HFFc6 (cell line): ENCODE measurements at regions not wholly inside any gene's neighbourhood (a gene's known extent, or its start where the extent isn't known, plus 50 kb on each side); places are given as distances from the start of the nearest gene placed in this dataset.
A peak's percentile ranks its signal among the peaks of the same experiment; 100 is the strongest.

Experiments
- DNase-seq: peaks from one replicate; pipeline ENCODE4 v3.0.0-alpha.2; 2018
- H3K27ac Mint-ChIP-seq: 2 replicates; pipeline ENCODE4 v1.8.0; 2020; ENCODE audit warnings: mild to moderate bottlenecking, mixed read lengths
- H3K27me3 Mint-ChIP-seq: 2 replicates; pipeline ENCODE4 v1.8.0; 2021; ENCODE audit warnings: mild to moderate bottlenecking, moderate library complexity, mixed read lengths; ENCODE audit not compliant: insufficient read depth
- H3K36me3 Mint-ChIP-seq: 2 replicates; pipeline ENCODE4 v1.8.0; 2021; ENCODE audit warnings: low read depth, mixed read lengths
- H3K4me1 Mint-ChIP-seq: 2 replicates; pipeline ENCODE4 v1.8.0; 2020; ENCODE audit warnings: low read depth, mixed read lengths
- H3K4me3 Mint-ChIP-seq: 2 replicates; pipeline ENCODE4 v1.8.0; 2020; ENCODE audit warnings: mild to moderate bottlenecking, moderate library complexity, mixed read lengths
- H3K9me3 Mint-ChIP-seq: 2 replicates; pipeline ENCODE4 v1.8.0; 2020; ENCODE audit warnings: mild to moderate bottlenecking, mixed read lengths
- CTCF ChIP-seq: fragments of 200-600 bp; sonication (generic); IDR thresholded peaks from 2 replicates; pipeline ENCODE4 v1.5.0; 2021; ENCODE audit warnings: antibody characterized with exemption, mild to moderate bottlenecking

- Mint-ChIP-seq H3K27ac (no peak overlapping the region), H3K9me3 (no peaks in the 10 kb centered on the region; the same call in 1 of the 2 replicates), H3K4me3 (no peak overlapping the region), H3K4me1 (no peaks in the 10 kb centered on the region), H3K36me3 (no peaks in the 10 kb centered on the region), H3K27me3 (no peaks in the 10 kb centered on the region)
- DNase-seq, result no peak
- TF ChIP-seq CTCF, result no peak
Measured at GRCh38 chr14:55986069-55986468, 132.1 kb upstream of the PELI2 start.

GRCh38 chr14:56000846-56001245, 117.4 kb upstream of the PELI2 start:
- Mint-ChIP-seq H3K27ac (no peak overlapping the region), H3K36me3 (no peaks in the 10 kb centered on the region)
- TF ChIP-seq CTCF, result no peak

GRCh38 chr14:56002342-56002741, 115.9 kb upstream of the PELI2 start:
- Mint-ChIP-seq H3K36me3 (no peaks in the 10 kb centered on the region), H3K4me1 (peaks cover 42% of the 10 kb centered on the region), H3K27me3 (peaks cover 6% of the 10 kb centered on the region; the same call in 1 of the 2 replicates), H3K9me3 (no peaks in the 10 kb centered on the region), H3K27ac (peak overlapping the region; percentile 98; the same call in 1 of the 2 replicates), H3K4me3 (no peak overlapping the region; the same call in 1 of the 2 replicates)
- peak; percentile 13 for DNase-seq
- TF ChIP-seq CTCF, result no peak

More at GRCh38 chr14:56000846-56001245, 117.4 kb upstream of the PELI2 start:
- H3K9me3 Mint-ChIP-seq, result peaks cover under 1% of the 10 kb centered on the region; the same call in 1 of the 2 replicates
- H3K4me1 Mint-ChIP-seq, result peaks cover 39% of the 10 kb centered on the region
- peaks cover 6% of the 10 kb centered on the region; the same call in 1 of the 2 replicates for H3K27me3 Mint-ChIP-seq
- H3K4me3 Mint-ChIP-seq, result no peak overlapping the region
- DNase-seq, result no peak

- H3K36me3 Mint-ChIP-seq, result no peaks in the 10 kb centered on the region
- no peaks in the 10 kb centered on the region for H3K9me3 Mint-ChIP-seq
- no peak overlapping the region; the same call in 1 of the 2 replicates for H3K4me3 Mint-ChIP-seq
- no peak for TF ChIP-seq CTCF
- H3K27ac Mint-ChIP-seq, result peak overlapping the region; percentile 98; the same call in 1 of the 2 replicates
- DNase-seq, result no peak
- H3K27me3 Mint-ChIP-seq, result peaks cover 6% of the 10 kb centered on the region; the same call in 1 of the 2 replicates
- H3K4me1 Mint-ChIP-seq, result peaks cover 42% of the 10 kb centered on the region
Measured at GRCh38 chr14:56002876-56003625, 115.2 kb upstream of the PELI2 start.

GRCh38 chr14:56004323-56004722, 113.9 kb upstream of the PELI2 start:
- DNase-seq, result no peak
- peaks cover 6% of the 10 kb centered on the region for H3K27me3 Mint-ChIP-seq

More at GRCh38 chr14:56004323-56004722, 113.9 kb upstream of the PELI2 start:
- TF ChIP-seq CTCF, result no peak
- H3K4me3 Mint-ChIP-seq, result peak overlapping the region; percentile 85; the same call in 1 of the 2 replicates
- peaks cover 42% of the 10 kb centered on the region for H3K4me1 Mint-ChIP-seq
- peak overlapping the region; percentile 98 for H3K27ac Mint-ChIP-seq
- peaks cover 5% of the 10 kb centered on the region; the same call in 1 of the 2 replicates for H3K9me3 Mint-ChIP-seq
- H3K36me3 Mint-ChIP-seq, result no peaks in the 10 kb centered on the region
